ENCODE measurements at regions not wholly inside any gene's neighbourhood (a gene's known extent, or its start where the extent isn't known, plus 50 kb on each side); places are given as distances from the start of the nearest gene placed in this dataset.

- H3K36me3 ChIP-seq (ENCODE audit: low read depth) = no peaks in the 10 kb centered on the region
- no peaks in the 10 kb centered on the region for H3K9me2 ChIP-seq (ENCODE audit: insufficient read depth)
- intact Hi-C loops (cut with micrococcal nuclease; ENCODE audit: unreplicated experiment) = no loop called here
- no peaks in the 10 kb centered on the region for H3K4me1 ChIP-seq (replicated peaks; ENCODE audit: insufficient read depth)
- H3K27me3 ChIP-seq (ENCODE audit: insufficient read depth, low read depth) = no peaks in the 10 kb centered on the region
- POLR2A ChIA-PET (ENCODE audit: unreplicated experiment) = no interaction called here
- TF ChIP-seq CTCF (conservative IDR thresholded peaks at IDR 0.05) = no peak
- TF ChIP-seq EZH2 (IDR thresholded peaks at IDR 0.05; ENCODE audit: low read depth) = no peak
- no peak overlapping the region for H3K27ac ChIP-seq
- no peaks in the 10 kb centered on the region for H4K20me1 ChIP-seq (ENCODE audit: insufficient read depth)
- no peak overlapping the region for H3K4me3 ChIP-seq
- H3K9me3 ChIP-seq (ENCODE audit: insufficient read depth, low read depth) = no peaks in the 10 kb centered on the region
- DNase-seq = no peak
- H2AFZ ChIP-seq = no peak overlapping the region
- no peaks in the 10 kb centered on the region for H3K79me2 ChIP-seq (ENCODE audit: low read depth)
- H3F3A ChIP-seq (ENCODE audit: insufficient read depth, low read depth) = no peaks in the 10 kb centered on the region
- no peak overlapping the region for H3K4me2 ChIP-seq
- no TSS peak for BruUV-seq (replicated peaks)
- CTCF ChIA-PET = no interaction called here
Measured at GRCh38 chr6:139871803-139872510, 497.5 kb upstream of the CITED2 start.

- no peak overlapping the region for H2AFZ ChIP-seq
- no peaks in the 10 kb centered on the region for H3K79me2 ChIP-seq (ENCODE audit: low read depth)
- no peaks in the 10 kb centered on the region for H3K9me3 ChIP-seq (ENCODE audit: insufficient read depth, low read depth)
- no peaks in the 10 kb centered on the region for H3F3A ChIP-seq (ENCODE audit: insufficient read depth, low read depth)
- POLR2A ChIA-PET (ENCODE audit: unreplicated experiment) = no interaction called here
- no peaks in the 10 kb centered on the region for H3K27me3 ChIP-seq (ENCODE audit: insufficient read depth, low read depth)
- H3K4me1 ChIP-seq (replicated peaks; ENCODE audit: insufficient read depth) = no peaks in the 10 kb centered on the region
- H4K20me1 ChIP-seq (ENCODE audit: insufficient read depth) = no peaks in the 10 kb centered on the region
- intact Hi-C loops (cut with micrococcal nuclease; ENCODE audit: unreplicated experiment) = no loop called here
- TF ChIP-seq EZH2 (IDR thresholded peaks at IDR 0.05; ENCODE audit: low read depth) (no peak), CTCF (conservative IDR thresholded peaks at IDR 0.05) (no peak)
- no peak for DNase-seq
- H3K27ac ChIP-seq = no peak overlapping the region
- H3K4me3 ChIP-seq = no peak overlapping the region
- CTCF ChIA-PET = no interaction called here
- BruUV-seq (replicated peaks) = no TSS peak
- H3K4me2 ChIP-seq = no peak overlapping the region
- no peaks in the 10 kb centered on the region for H3K36me3 ChIP-seq (ENCODE audit: low read depth)
- no peaks in the 10 kb centered on the region for H3K9me2 ChIP-seq (ENCODE audit: insufficient read depth)
Measured at GRCh38 chr6:139871165-139871710, 496.8 kb upstream of the CITED2 start.

GRCh38 chr6:139868576-139868975, 494.1 kb upstream of the CITED2 start:
- POLR2A ChIA-PET (ENCODE audit: unreplicated experiment) = no interaction called here
- intact Hi-C loops (cut with micrococcal nuclease; ENCODE audit: unreplicated experiment) = no loop called here
- no peaks in the 10 kb centered on the region for H3K9me2 ChIP-seq (ENCODE audit: insufficient read depth)
- TF ChIP-seq EZH2 (IDR thresholded peaks at IDR 0.05; ENCODE audit: low read depth) (no peak), CTCF (conservative IDR thresholded peaks at IDR 0.05) (no peak)
- H3K27me3 ChIP-seq (ENCODE audit: insufficient read depth, low read depth) = no peaks in the 10 kb centered on the region
- no peaks in the 10 kb centered on the region for H3F3A ChIP-seq (ENCODE audit: insufficient read depth, low read depth)
- H3K9me3 ChIP-seq (ENCODE audit: insufficient read depth, low read depth) = no peaks in the 10 kb centered on the region
- no peaks in the 10 kb centered on the region for H3K36me3 ChIP-seq (ENCODE audit: low read depth)
- no peaks in the 10 kb centered on the region for H3K79me2 ChIP-seq (ENCODE audit: low read depth)
- H2AFZ ChIP-seq = no peak overlapping the region
- BruUV-seq (replicated peaks) = no TSS peak
- no peak for DNase-seq
- CTCF ChIA-PET = no interaction called here
- H3K27ac ChIP-seq = no peak overlapping the region
- no peaks in the 10 kb centered on the region for H4K20me1 ChIP-seq (ENCODE audit: insufficient read depth)
- H3K4me3 ChIP-seq = no peak overlapping the region
- H3K4me2 ChIP-seq = no peak overlapping the region
- no peaks in the 10 kb centered on the region for H3K4me1 ChIP-seq (replicated peaks; ENCODE audit: insufficient read depth)

Data from PC-9 (cell line).